ENCODE measurements at regions not wholly inside any gene's neighbourhood (a gene's known extent, or its start where the extent isn't known, plus 50 kb on each side); places are given as distances from the start of the nearest gene placed in this dataset.

DNA sequence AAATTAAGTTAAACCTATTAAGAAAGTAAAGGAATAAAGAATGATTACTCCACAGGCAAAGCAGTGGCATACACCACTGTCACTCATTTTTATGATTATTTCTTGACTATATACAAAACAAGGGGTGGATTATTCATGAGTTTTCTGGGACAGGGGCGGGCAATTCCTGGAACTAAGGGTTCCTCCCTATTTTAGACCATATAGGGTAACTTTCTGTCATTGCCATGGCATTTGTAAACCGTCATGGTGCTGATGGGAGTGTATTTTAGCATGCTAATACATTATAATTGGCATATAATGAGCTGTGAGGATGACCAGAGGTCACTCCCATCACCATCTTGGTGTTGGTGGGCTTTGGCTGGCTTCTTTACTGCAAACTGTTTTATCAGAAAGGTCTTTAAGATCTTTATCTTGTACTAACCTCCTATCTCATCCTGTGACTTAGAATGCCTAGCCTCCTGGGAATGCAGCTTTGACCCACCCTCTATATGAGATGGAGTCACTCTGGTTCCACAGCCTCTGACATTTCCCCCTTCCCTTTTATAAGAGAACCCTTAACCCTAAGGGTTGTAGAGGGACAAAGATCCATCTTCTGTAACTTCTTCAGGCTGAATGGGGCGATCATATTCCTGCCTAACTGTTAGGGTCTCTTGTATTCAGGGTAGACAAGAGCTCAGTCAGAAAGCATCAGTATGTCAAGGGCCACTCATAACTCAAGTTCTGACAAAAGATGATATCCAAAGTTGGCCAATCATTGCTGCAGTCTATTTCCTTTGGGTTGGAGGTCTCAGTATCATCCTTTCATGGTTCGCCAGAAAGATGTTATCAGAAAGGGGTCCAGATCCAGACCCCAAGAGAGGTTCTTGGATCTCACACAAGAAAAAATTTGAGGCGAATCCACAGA, 79.5 kb upstream of the LIPC start:
- no peaks in the 10 kb centered on the region for H3K9me3 ChIP-seq (ENCODE audit: control insufficient read depth in 4 of 4, low read length in 3 of 4)
- no peaks in the 10 kb centered on the region for H3K36me3 ChIP-seq (ENCODE audit: control insufficient read depth in 4 of 4, insufficient read depth in 3 of 4, low read depth in 1 of 4, low read length in 3 of 4)
- H3K4me1 ChIP-seq (ENCODE audit: control insufficient read depth in 4 of 4, insufficient read depth in 4 of 4, low read length in 3 of 4): no peaks in the 10 kb centered on the region
- 95% methylated on average over 5 of the region's 5 CpGs for WGBS
- H3K27me3 ChIP-seq (ENCODE audit: control insufficient read depth in 4 of 4, insufficient read depth in 4 of 4, low read length in 3 of 4): no peaks in the 10 kb centered on the region
- no peak overlapping the region for H3K9ac ChIP-seq (ENCODE audit: low read depth in 1 of 2, low read length in 2 of 2)
- H3K4me3 ChIP-seq (ENCODE audit: low read depth in 1 of 3, low read length in 3 of 3): no peak overlapping the region
- H3K27ac ChIP-seq (ENCODE audit: low read depth in 1 of 2, low read length in 2 of 2): no peak overlapping the region
- no peak for TF ChIP-seq YY1 (IDR thresholded peaks at IDR 0.05)
- TF ChIP-seq RAD21 (IDR thresholded peaks at IDR 0.05): no peak
- no peak for TF ChIP-seq MAX (IDR thresholded peaks at IDR 0.05)
- TF ChIP-seq ATF3 (IDR thresholded peaks at IDR 0.05): no peak
- no peak for TF ChIP-seq NR2F2 (IDR thresholded peaks at IDR 0.05)
- no peak for TF ChIP-seq RXRA (IDR thresholded peaks at IDR 0.05)
- no peak for TF ChIP-seq FOXA1 (IDR thresholded peaks at IDR 0.05)
- no peak for TF ChIP-seq JUND (IDR thresholded peaks at IDR 0.05)
- TF ChIP-seq FOXA2 (IDR thresholded peaks at IDR 0.05): no peak
- no peak for TF ChIP-seq EGR1 (IDR thresholded peaks at IDR 0.05; ENCODE audit: low read depth in 2 of 2)
- no peak for TF ChIP-seq CTCF (IDR thresholded peaks at IDR 0.05; ENCODE audit: low read depth, low read length, missing input control)
- TF ChIP-seq HNF4A (conservative IDR thresholded peaks at IDR 0.05): no peak
- TF ChIP-seq SP1 (IDR thresholded peaks at IDR 0.05): no peak
- TF ChIP-seq REST (IDR thresholded peaks at IDR 0.05): no peak
- no peak for DNase-seq (ENCODE audit: low spot score)

- Histone ChIP-seq H3K9ac (ENCODE audit: low read depth in 1 of 2, low read length in 2 of 2) (no peak overlapping the region), H3K27ac (ENCODE audit: low read depth in 1 of 2, low read length in 2 of 2) (no peak overlapping the region), H3K27me3 (ENCODE audit: control insufficient read depth in 4 of 4, insufficient read depth in 4 of 4, low read length in 3 of 4) (no peaks in the 10 kb centered on the region), H3K4me3 (ENCODE audit: low read depth in 1 of 3, low read length in 3 of 3) (no peak overlapping the region), H3K9me3 (ENCODE audit: control insufficient read depth in 4 of 4, low read length in 3 of 4) (no peaks in the 10 kb centered on the region), H3K4me1 (ENCODE audit: control insufficient read depth in 4 of 4, insufficient read depth in 4 of 4, low read length in 3 of 4) (no peaks in the 10 kb centered on the region), H3K36me3 (ENCODE audit: control insufficient read depth in 4 of 4, insufficient read depth in 3 of 4, low read depth in 1 of 4, low read length in 3 of 4) (no peaks in the 10 kb centered on the region)
- TF ChIP-seq TAF1 (conservative IDR thresholded peaks at IDR 0.05) (no peak), RAD21 (IDR thresholded peaks at IDR 0.05) (no peak), YY1 (IDR thresholded peaks at IDR 0.05) (no peak), ZBTB33 (IDR thresholded peaks at IDR 0.05) (no peak)
- 92% methylated on average over 9 of the region's 9 CpGs for WGBS
- no peak for DNase-seq (ENCODE audit: low spot score)
Measured at GRCh38 chr15:58355382-58355971, 76.3 kb upstream of the LIPC start.

Measured in liver (tissue), 8 donors.